HCT116 (cell line): ENCODE measurements at regions not wholly inside any gene's neighbourhood (a gene's known extent, or its start where the extent isn't known, plus 50 kb on each side); places are given as distances from the start of the nearest gene placed in this dataset.

ENCODE experiments used
- ATAC-seq: fragments of 200-7000 bp; cut with Tn5 transposase; 2 replicates; pipeline ENCODE4 v1.9.1; 2020; ENCODE audit warnings: mild to moderate bottlenecking, moderate library complexity
- BruUV-seq: library from RNA; stranded (reverse); fragments of 400-500 nt; replicated peaks from 2 replicates; lab custom pipeline; 2021; lab: Mats Ljungman, UMichigan
- CTCF ChIA-PET: fragments of 300-600 bp; sonication (Branson Sonifier 250); formaldehyde crosslinking; loops from one replicate; lab custom pipeline; 2021; ENCODE audit warnings: antibody characterized with exemption; lab: Charles Lee
- POLR2A ChIA-PET: fragments of 300-600, 350-600 bp; sonication (Branson Sonifier 250); formaldehyde crosslinking; loops from one replicate; lab custom pipeline; 2021; ENCODE audit warnings: antibody characterized with exemption; lab: Charles Lee
- RAD21 ChIA-PET, 2 experiments: fragments of 300-600 bp; sonication (Branson Sonifier 250); formaldehyde crosslinking; loops; one replicate each; lab custom pipeline; 2023; ENCODE audit warnings: low total read pairs in 2 of 2; ENCODE audit not compliant: uncharacterized antibody in 2 of 2, unreplicated experiment in 2 of 2, low non-redundant PET in 1 of 2; lab: Charles Lee
- DNase-seq: peaks from one replicate; pipeline ENCODE4 v3.0.0-alpha.2; 2010; ENCODE audit warnings: low read depth, low spot score
- H2AFZ ChIP-seq: fragments of 200-600 bp; shearing (Covaris generic), sonication (generic); 2 replicates; pipeline ENCODE4 v1.6.1; 2017; ENCODE audit warnings: low read depth, mixed run types, mixed read lengths, antibody characterized with exemption, low read length; ENCODE audit not compliant: poor library complexity, severe bottlenecking
- H3K27ac ChIP-seq: 2 replicates; pipeline ENCODE4 v1.5.1; 2012; ENCODE audit warnings: low read depth, low read length
- H3K27me3 ChIP-seq: fragments of 200-600 bp; sonication (generic); 2 replicates; pipeline ENCODE4 v1.6.1; 2016; ENCODE audit warnings: mixed run types, low read length, mixed read lengths; ENCODE audit not compliant: insufficient read depth
- H3K36me3 ChIP-seq, 2 experiments: fragments of 200-500 bp in 1 of 2; fragments of 200-600 bp in 1 of 2; sonication (Bioruptor generic) in 1 of 2; sonication (generic) in 1 of 2; 2 replicates each; pipeline versions ENCODE4 v1.5.1 to v1.6.1; 2014 to 2016; ENCODE audit warnings: low read length in 2 of 2, inconsistent platforms in 1 of 2, mixed read lengths in 1 of 2, mixed run types in 1 of 2; ENCODE audit not compliant: insufficient read depth in 2 of 2, control insufficient read depth in 1 of 2
- H3K4me1 ChIP-seq, 2 experiments: fragments of 200-600 bp in 1 of 2; sonication (generic) in 1 of 2; 2 replicates each; pipeline versions ENCODE4 v1.5.1 to v1.6.1; 2012 to 2017; ENCODE audit warnings: low read length in 2 of 2, inconsistent platforms in 1 of 2, mild to moderate bottlenecking in 1 of 2, mixed read lengths in 1 of 2, mixed run types in 1 of 2, moderate library complexity in 1 of 2; ENCODE audit not compliant: insufficient read depth in 2 of 2, control insufficient read depth in 1 of 2
- H3K4me2 ChIP-seq: fragments of 200-600 bp; sonication (generic); 2 replicates; pipeline ENCODE4 v1.6.1; 2017; ENCODE audit warnings: mixed run types, low read length, mixed read lengths
- H3K4me3 ChIP-seq, 2 experiments: fragments of 200-600 bp in 1 of 2; sonication (generic) in 1 of 2; replicated peaks in 1 of 2; 2 replicates each; pipeline ENCODE4 v1.5.1; 2011 to 2016; ENCODE audit warnings: low read length in 2 of 2, control low read depth in 1 of 2, low read depth in 1 of 2, mild to moderate bottlenecking in 1 of 2, mixed read lengths in 1 of 2, mixed run types in 1 of 2
- H3K79me2 ChIP-seq: fragments of 200-600 bp; sonication (generic); 2 replicates; pipeline ENCODE4 v1.6.1; 2017; ENCODE audit warnings: mild to moderate bottlenecking, mixed run types, low read length, moderate library complexity, mixed read lengths; ENCODE audit not compliant: insufficient read depth
- H3K9ac ChIP-seq: fragments of 200-600 bp; sonication (generic); 2 replicates; pipeline ENCODE4 v1.6.1; 2016; ENCODE audit warnings: low read length, mixed read lengths
- H3K9me2 ChIP-seq: fragments of 200-600 bp; sonication (generic), shearing (Covaris generic); 2 replicates; pipeline ENCODE4 v1.6.1; 2017; ENCODE audit warnings: mixed run types, mild to moderate bottlenecking, moderate library complexity; ENCODE audit not compliant: insufficient read depth
- H3K9me3 ChIP-seq, 2 experiments: fragments of 200-500 bp in 1 of 2; fragments of 200-600 bp in 1 of 2; sonication (Bioruptor generic) in 1 of 2; sonication (generic) in 1 of 2; 2 replicates each; pipeline ENCODE4 v1.6.1; 2014 to 2017; ENCODE audit warnings: low read length in 2 of 2, mixed read lengths in 2 of 2, inconsistent platforms in 1 of 2, low read depth in 1 of 2, mild to moderate bottlenecking in 1 of 2, mixed run types in 1 of 2, moderate library complexity in 1 of 2; ENCODE audit not compliant: control insufficient read depth in 1 of 2, insufficient read depth in 1 of 2
- H4K20me1 ChIP-seq: fragments of 200-600 bp; sonication (generic), shearing (Covaris generic); 2 replicates; pipeline ENCODE4 v1.6.1; 2017; ENCODE audit warnings: mixed run types, mild to moderate bottlenecking, moderate library complexity; ENCODE audit not compliant: insufficient read depth
- EGR1 ChIP-seq: IDR thresholded peaks from 2 replicates; pipeline ENCODE4 v1.6.1; 2012; ENCODE audit warnings: low read depth
- ELF1 ChIP-seq: IDR thresholded peaks from 2 replicates; pipeline ENCODE4 v1.6.1; 2012; ENCODE audit warnings: low read depth, borderline replicate concordance
- EZH2 ChIP-seq: fragments of 200-600 bp; sonication (generic); IDR thresholded peaks from 2 replicates; pipeline ENCODE4 v1.6.1; 2017; ENCODE audit warnings: antibody characterized with exemption, mixed run types
- EZH2phosphoT487 ChIP-seq: fragments of 200-600 bp; IDR thresholded peaks from 2 replicates; pipeline ENCODE4 v1.6.1; 2018; ENCODE audit warnings: antibody characterized with exemption, borderline replicate concordance
- FOSL1 ChIP-seq: IDR thresholded peaks from 2 replicates; pipeline ENCODE4 v1.6.1; 2012; ENCODE audit warnings: low read depth
- POLR2A ChIP-seq: IDR thresholded peaks from 2 replicates; pipeline ENCODE4 v1.7.0; 2011; ENCODE audit warnings: borderline replicate concordance; ENCODE audit not compliant: insufficient read depth, insufficient read length; ENCODE audit errors: extremely low read depth
- SIN3A ChIP-seq: IDR thresholded peaks from 2 replicates; pipeline ENCODE4 v1.6.1; 2012; ENCODE audit warnings: low read depth
- SP1 ChIP-seq: IDR thresholded peaks from 2 replicates; pipeline ENCODE4 v1.6.1; 2012; ENCODE audit warnings: low read depth
- SRF ChIP-seq: IDR thresholded peaks from 2 replicates; pipeline ENCODE4 v1.6.1; 2012; ENCODE audit warnings: low read depth
- TCF7L2 ChIP-seq: IDR thresholded peaks from 2 replicates; pipeline ENCODE4 v1.7.0; 2011; ENCODE audit warnings: borderline replicate concordance, inconsistent platforms; ENCODE audit not compliant: insufficient read depth, insufficient read length; ENCODE audit errors: extremely low read depth
- ZFX ChIP-seq: fragments of 450-650 bp; IDR thresholded peaks from 2 replicates; pipeline ENCODE4 v1.6.1; 2017
- ZNF274 ChIP-seq: fragments of 200-500 bp; sonication (Bioruptor generic); IDR thresholded peaks from 2 replicates; pipeline ENCODE4 v1.6.1; 2014; ENCODE audit warnings: mild to moderate bottlenecking, low read depth, low read length, inconsistent platforms
- intact Hi-C: fragments of 100-400 bp; cut with micrococcal nuclease; formaldehyde crosslinking; loops from 2 replicates; pipeline ENCODE4 v1.10.0; 2022
- TF ChIP-seq, protein P1 (sequence below): IDR thresholded peaks from 2 replicates; pipeline ENCODE4 v1.6.1; 2012
- TF ChIP-seq, protein P2 (sequence below): IDR thresholded peaks from 2 replicates; pipeline ENCODE4 v1.6.1; 2012; ENCODE audit warnings: low read depth

- Histone ChIP-seq H3K9me2 (no peaks in the 10 kb centered on the region), H3K27me3 (no peaks in the 10 kb centered on the region), H3K4me3 (no peak overlapping the region), H3K9me3 (no peaks in the 10 kb centered on the region), H3K36me3 (no peaks in the 10 kb centered on the region), H4K20me1 (no peaks in the 10 kb centered on the region), H3K4me2 (no peak overlapping the region), H3K79me2 (no peaks in the 10 kb centered on the region), H3K9ac (no peak overlapping the region), H2AFZ (no peak overlapping the region), H3K27ac (no peak overlapping the region), H3K4me1 (no peaks in the 10 kb centered on the region)
- no TSS peak for BruUV-seq
- ATAC-seq (no peak), DNase-seq (no peak)
- intact Hi-C loops: no loop called here
- CTCF ChIA-PET: no interaction called here
- TF ChIP-seq EGR1 (no peak), FOSL1 (no peak), SIN3A (no peak), EZH2 (no peak), ZNF274 (no peak), TCF7L2 (no peak), POLR2A (no peak), SRF (no peak), ZFX (no peak), SP1 (no peak), ELF1 (no peak), EZH2phosphoT487 (no peak)
- TF ChIP-seq, protein P1, sequence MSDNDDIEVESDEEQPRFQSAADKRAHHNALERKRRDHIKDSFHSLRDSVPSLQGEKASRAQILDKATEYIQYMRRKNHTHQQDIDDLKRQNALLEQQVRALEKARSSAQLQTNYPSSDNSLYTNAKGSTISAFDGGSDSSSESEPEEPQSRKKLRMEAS: no peak
- TF ChIP-seq, protein P2, sequence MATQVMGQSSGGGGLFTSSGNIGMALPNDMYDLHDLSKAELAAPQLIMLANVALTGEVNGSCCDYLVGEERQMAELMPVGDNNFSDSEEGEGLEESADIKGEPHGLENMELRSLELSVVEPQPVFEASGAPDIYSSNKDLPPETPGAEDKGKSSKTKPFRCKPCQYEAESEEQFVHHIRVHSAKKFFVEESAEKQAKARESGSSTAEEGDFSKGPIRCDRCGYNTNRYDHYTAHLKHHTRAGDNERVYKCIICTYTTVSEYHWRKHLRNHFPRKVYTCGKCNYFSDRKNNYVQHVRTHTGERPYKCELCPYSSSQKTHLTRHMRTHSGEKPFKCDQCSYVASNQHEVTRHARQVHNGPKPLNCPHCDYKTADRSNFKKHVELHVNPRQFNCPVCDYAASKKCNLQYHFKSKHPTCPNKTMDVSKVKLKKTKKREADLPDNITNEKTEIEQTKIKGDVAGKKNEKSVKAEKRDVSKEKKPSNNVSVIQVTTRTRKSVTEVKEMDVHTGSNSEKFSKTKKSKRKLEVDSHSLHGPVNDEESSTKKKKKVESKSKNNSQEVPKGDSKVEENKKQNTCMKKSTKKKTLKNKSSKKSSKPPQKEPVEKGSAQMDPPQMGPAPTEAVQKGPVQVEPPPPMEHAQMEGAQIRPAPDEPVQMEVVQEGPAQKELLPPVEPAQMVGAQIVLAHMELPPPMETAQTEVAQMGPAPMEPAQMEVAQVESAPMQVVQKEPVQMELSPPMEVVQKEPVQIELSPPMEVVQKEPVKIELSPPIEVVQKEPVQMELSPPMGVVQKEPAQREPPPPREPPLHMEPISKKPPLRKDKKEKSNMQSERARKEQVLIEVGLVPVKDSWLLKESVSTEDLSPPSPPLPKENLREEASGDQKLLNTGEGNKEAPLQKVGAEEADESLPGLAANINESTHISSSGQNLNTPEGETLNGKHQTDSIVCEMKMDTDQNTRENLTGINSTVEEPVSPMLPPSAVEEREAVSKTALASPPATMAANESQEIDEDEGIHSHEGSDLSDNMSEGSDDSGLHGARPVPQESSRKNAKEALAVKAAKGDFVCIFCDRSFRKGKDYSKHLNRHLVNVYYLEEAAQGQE: no peak
- RAD21 ChIA-PET: no interaction called here
- POLR2A ChIA-PET: no interaction called here
Measured at GRCh38 chrX:5057786-5058185, 1170.9 kb downstream of the NLGN4X start.
